ENCODE measurements at regions not wholly inside any gene's neighbourhood (a gene's known extent, or its start where the extent isn't known, plus 50 kb on each side); places are given as distances from the start of the nearest gene placed in this dataset.

GRCh38 chr10:33038672-33039071 is 80.6 kb upstream of the ITGB1 start:
- no peak overlapping the region for H3K23ac ChIP-seq (ENCODE audit: low read length)

GRCh38 chr10:33037726-33038125 is 79.7 kb upstream of the ITGB1 start:
- H3K4me2 ChIP-seq (ENCODE audit: low read length) = no peak overlapping the region
- no CpG with 5 or more reads among the region's 8 CpGs for WGBS (ENCODE audit: extremely low coverage, insufficient coverage, low lambda C conversion rate)
- DNase-seq = no peak
- no peak overlapping the region for H4K8ac ChIP-seq (ENCODE audit: low read depth, low read length)
- H3K56ac ChIP-seq (ENCODE audit: low read length) = no peak overlapping the region
- H4K5ac ChIP-seq (ENCODE audit: low read length) = no peak overlapping the region
- H2AK5ac ChIP-seq (ENCODE audit: low read length) = no peak overlapping the region
- H3K9ac ChIP-seq (ENCODE audit: low read length) = no peak overlapping the region
- no peak overlapping the region for H3K18ac ChIP-seq (ENCODE audit: low read length)
- peaks cover 15% of the 10 kb centered on the region for H3K4me1 ChIP-seq (ENCODE audit: control insufficient read depth, low read depth, low read length)
- no peak overlapping the region for H3K23ac ChIP-seq (ENCODE audit: low read length)
- no peak overlapping the region for H2BK15ac ChIP-seq (replicated peaks; ENCODE audit: low read depth)
- H2BK5ac ChIP-seq (ENCODE audit: low read length) = no peak overlapping the region
- no peak overlapping the region for H3K27ac ChIP-seq (ENCODE audit: low read depth, low read length)
- no peak overlapping the region for H2BK120ac ChIP-seq (ENCODE audit: low read depth, low read length)
- no peaks in the 10 kb centered on the region for H3K79me1 ChIP-seq (ENCODE audit: low read length)
- no peak overlapping the region for H3K4me3 ChIP-seq (ENCODE audit: low read length)
- H3K36me3 ChIP-seq (ENCODE audit: control insufficient read depth, insufficient read depth, low read length) = no peaks in the 10 kb centered on the region
- H3K4ac ChIP-seq (ENCODE audit: low read depth, low read length) = no peak overlapping the region
- H3K27me3 ChIP-seq (ENCODE audit: insufficient read depth, low read length, poor library complexity) = no peaks in the 10 kb centered on the region
- no peaks in the 10 kb centered on the region for H3K79me2 ChIP-seq (ENCODE audit: control insufficient read depth, insufficient read depth, low read length)

More at GRCh38 chr10:33038672-33039071, 80.6 kb upstream of the ITGB1 start:
- H3K9ac ChIP-seq (ENCODE audit: low read length) = no peak overlapping the region
- no peak overlapping the region for H3K4ac ChIP-seq (ENCODE audit: low read depth, low read length)
- H3K4me1 ChIP-seq (ENCODE audit: control insufficient read depth, low read depth, low read length) = peaks cover 15% of the 10 kb centered on the region
- H2BK120ac ChIP-seq (ENCODE audit: low read depth, low read length) = no peak overlapping the region
- H3K4me2 ChIP-seq (ENCODE audit: low read length) = no peak overlapping the region
- H3K4me3 ChIP-seq (ENCODE audit: low read length) = no peak overlapping the region
- no peak overlapping the region for H4K5ac ChIP-seq (ENCODE audit: low read length)
- no peaks in the 10 kb centered on the region for H3K27me3 ChIP-seq (ENCODE audit: insufficient read depth, low read length, poor library complexity)
- no peak overlapping the region for H3K56ac ChIP-seq (ENCODE audit: low read length)
- no peaks in the 10 kb centered on the region for H3K79me2 ChIP-seq (ENCODE audit: control insufficient read depth, insufficient read depth, low read length)
- H2BK15ac ChIP-seq (replicated peaks; ENCODE audit: low read depth) = no peak overlapping the region
- WGBS (ENCODE audit: extremely low coverage, insufficient coverage, low lambda C conversion rate) = no CpG with 5 or more reads among the region's 7 CpGs
- H3K18ac ChIP-seq (ENCODE audit: low read length) = no peak overlapping the region
- DNase-seq = no peak
- H3K79me1 ChIP-seq (ENCODE audit: low read length) = no peaks in the 10 kb centered on the region
- H2AK5ac ChIP-seq (ENCODE audit: low read length) = no peak overlapping the region
- no peak overlapping the region for H3K27ac ChIP-seq (ENCODE audit: low read depth, low read length)
- no peak overlapping the region for H4K8ac ChIP-seq (ENCODE audit: low read depth, low read length)
- H3K36me3 ChIP-seq (ENCODE audit: control insufficient read depth, insufficient read depth, low read length) = no peaks in the 10 kb centered on the region
- H2BK5ac ChIP-seq (ENCODE audit: low read length) = no peak overlapping the region

DNA sequence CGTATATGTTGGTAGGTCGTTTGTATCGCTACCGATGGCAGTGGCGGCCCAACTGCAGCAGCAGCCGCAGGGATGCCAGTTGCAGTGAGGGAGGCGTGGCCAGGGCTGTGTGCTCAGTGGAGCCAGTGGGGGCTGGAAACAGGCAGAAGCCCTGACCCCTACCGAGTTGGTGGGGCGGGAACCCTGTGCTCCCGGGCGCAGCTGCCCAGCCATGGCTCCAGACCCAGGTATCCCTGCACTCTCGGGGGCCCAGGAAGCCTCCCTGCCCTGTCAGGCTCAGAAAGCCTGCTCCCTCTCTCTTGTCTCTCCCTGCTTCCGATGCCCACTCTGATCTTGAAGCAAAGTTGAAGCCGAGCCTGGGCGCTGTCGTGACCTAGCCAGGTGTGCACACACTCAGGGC is 78.6 kb upstream of the ITGB1 start:
- Histone ChIP-seq H3K23ac (ENCODE audit: low read length) (no peak overlapping the region), H3K18ac (ENCODE audit: low read length) (no peak overlapping the region), H3K79me1 (ENCODE audit: low read length) (no peaks in the 10 kb centered on the region), H3K27ac (ENCODE audit: low read depth, low read length) (no peak overlapping the region), H3K79me2 (ENCODE audit: control insufficient read depth, insufficient read depth, low read length) (no peaks in the 10 kb centered on the region), H2BK120ac (ENCODE audit: low read depth, low read length) (no peak overlapping the region), H2BK15ac (replicated peaks; ENCODE audit: low read depth) (no peak overlapping the region), H4K5ac (ENCODE audit: low read length) (no peak overlapping the region), H3K36me3 (ENCODE audit: control insufficient read depth, insufficient read depth, low read length) (no peaks in the 10 kb centered on the region), H3K4ac (ENCODE audit: low read depth, low read length) (no peak overlapping the region), H3K9ac (ENCODE audit: low read length) (no peak overlapping the region), H3K27me3 (ENCODE audit: insufficient read depth, low read length, poor library complexity) (no peaks in the 10 kb centered on the region), H3K56ac (ENCODE audit: low read length) (no peak overlapping the region), H3K4me3 (ENCODE audit: low read length) (no peak overlapping the region), H2AK5ac (ENCODE audit: low read length) (no peak overlapping the region), H3K4me2 (ENCODE audit: low read length) (no peak overlapping the region), H2BK5ac (ENCODE audit: low read length) (no peak overlapping the region), H3K4me1 (ENCODE audit: control insufficient read depth, low read depth, low read length) (peaks cover 9% of the 10 kb centered on the region), H4K8ac (ENCODE audit: low read depth, low read length) (no peak overlapping the region)
- no CpG with 5 or more reads among the region's 16 CpGs for whole genome bisulfite sequencing (ENCODE audit: extremely low coverage, insufficient coverage, low lambda C conversion rate)
- DNase-seq = no peak

- Histone ChIP-seq H3K27ac (ENCODE audit: low read depth, low read length) (no peak overlapping the region), H3K18ac (ENCODE audit: low read length) (no peak overlapping the region)
Measured at GRCh38 chr10:33035411-33035810, 77.4 kb upstream of the ITGB1 start.

DNA sequence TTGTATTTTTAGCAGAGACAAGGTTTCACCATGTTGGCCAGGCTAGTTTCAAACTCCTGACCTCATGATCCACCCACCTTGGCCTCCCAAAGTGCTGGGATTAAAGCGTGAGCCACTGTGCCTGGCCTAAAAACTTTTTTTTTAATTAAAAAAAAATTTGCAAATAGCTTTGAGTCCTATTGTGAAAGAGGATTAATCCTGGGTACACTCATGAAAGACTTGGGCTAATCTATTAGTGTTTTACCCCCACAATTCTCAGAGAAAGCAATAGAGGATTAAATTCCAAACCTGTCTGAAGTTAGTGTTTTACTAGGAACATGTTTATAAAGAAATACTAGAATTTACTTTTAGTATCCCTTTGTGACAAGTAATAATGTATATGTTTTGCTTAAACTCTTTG is 76.9 kb upstream of the ITGB1 start:
- Histone ChIP-seq H4K8ac (ENCODE audit: low read depth, low read length) (no peak overlapping the region), H3K36me3 (ENCODE audit: control insufficient read depth, insufficient read depth, low read length) (no peaks in the 10 kb centered on the region), H3K27ac (ENCODE audit: low read depth, low read length) (no peak overlapping the region)

More at GRCh38 chr10:33035411-33035810, 77.4 kb upstream of the ITGB1 start:
- Histone ChIP-seq H2BK120ac (ENCODE audit: low read depth, low read length) (no peak overlapping the region), H4K5ac (ENCODE audit: low read length) (no peak overlapping the region), H3K56ac (ENCODE audit: low read length) (no peak overlapping the region), H2BK15ac (replicated peaks; ENCODE audit: low read depth) (no peak overlapping the region), H3K4me3 (ENCODE audit: low read length) (no peak overlapping the region), H3K23ac (ENCODE audit: low read length) (no peak overlapping the region), H3K36me3 (ENCODE audit: control insufficient read depth, insufficient read depth, low read length) (no peaks in the 10 kb centered on the region), H3K4me2 (ENCODE audit: low read length) (no peak overlapping the region), H3K79me2 (ENCODE audit: control insufficient read depth, insufficient read depth, low read length) (no peaks in the 10 kb centered on the region), H2AK5ac (ENCODE audit: low read length) (no peak overlapping the region), H3K27me3 (ENCODE audit: insufficient read depth, low read length, poor library complexity) (no peaks in the 10 kb centered on the region), H3K79me1 (ENCODE audit: low read length) (no peaks in the 10 kb centered on the region), H3K4me1 (ENCODE audit: control insufficient read depth, low read depth, low read length) (no peaks in the 10 kb centered on the region), H3K9ac (ENCODE audit: low read length) (no peak overlapping the region), H4K8ac (ENCODE audit: low read depth, low read length) (no peak overlapping the region), H3K4ac (ENCODE audit: low read depth, low read length) (no peak overlapping the region), H2BK5ac (ENCODE audit: low read length) (no peak overlapping the region)
- no CpG with 5 or more reads among the region's 3 CpGs for WGBS (ENCODE audit: extremely low coverage, insufficient coverage, low lambda C conversion rate)
- DNase-seq = no peak

DNA sequence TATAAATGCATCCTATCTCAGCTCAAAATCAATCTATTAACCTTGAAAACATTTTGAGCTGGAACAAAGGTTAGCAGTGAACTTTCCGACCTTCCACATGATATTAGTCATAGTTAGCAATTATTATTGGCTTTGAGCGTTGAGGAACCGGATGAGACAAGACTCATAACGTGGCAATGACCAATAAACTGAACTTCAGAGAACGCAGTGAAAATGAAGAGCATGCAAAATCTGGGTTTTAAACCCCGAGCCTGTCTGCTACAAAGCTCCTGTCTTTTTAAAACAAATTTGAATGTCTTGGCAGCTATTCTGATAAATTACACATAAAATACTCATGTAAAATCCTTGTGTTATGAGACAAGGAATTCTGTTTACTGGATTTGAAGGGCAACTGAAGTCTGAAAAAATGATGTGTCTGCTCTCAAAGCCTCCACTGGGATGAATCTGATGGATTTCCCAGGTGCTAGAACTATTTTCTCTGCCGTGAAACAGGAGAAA is 74.7 kb upstream of the ITGB1 start:
- Histone ChIP-seq H3K4me3 (ENCODE audit: low read length) (no peak overlapping the region), H4K5ac (ENCODE audit: low read length) (no peak overlapping the region), H3K79me1 (ENCODE audit: low read length) (no peaks in the 10 kb centered on the region), H4K8ac (ENCODE audit: low read depth, low read length) (no peak overlapping the region), H3K4me2 (ENCODE audit: low read length) (no peak overlapping the region), H2AK5ac (ENCODE audit: low read length) (no peak overlapping the region), H2BK15ac (replicated peaks; ENCODE audit: low read depth) (no peak overlapping the region), H3K27ac (ENCODE audit: low read depth, low read length) (no peak overlapping the region), H3K9ac (ENCODE audit: low read length) (no peak overlapping the region), H3K4me1 (ENCODE audit: control insufficient read depth, low read depth, low read length) (no peaks in the 10 kb centered on the region), H3K36me3 (ENCODE audit: control insufficient read depth, insufficient read depth, low read length) (no peaks in the 10 kb centered on the region), H3K18ac (ENCODE audit: low read length) (no peak overlapping the region), H3K23ac (ENCODE audit: low read length) (no peak overlapping the region), H2BK120ac (ENCODE audit: low read depth, low read length) (no peak overlapping the region), H3K27me3 (ENCODE audit: insufficient read depth, low read length, poor library complexity) (no peaks in the 10 kb centered on the region), H3K79me2 (ENCODE audit: control insufficient read depth, insufficient read depth, low read length) (no peaks in the 10 kb centered on the region), H3K56ac (ENCODE audit: low read length) (no peak overlapping the region), H2BK5ac (ENCODE audit: low read length) (no peak overlapping the region), H3K4ac (ENCODE audit: low read depth, low read length) (no peak overlapping the region)
- WGBS (ENCODE audit: extremely low coverage, insufficient coverage, low lambda C conversion rate) = no CpG with 5 or more reads among the region's 7 CpGs
- no peak for DNase-seq

More for the DNA sequence above, 76.9 kb upstream of the ITGB1 start:
- H2BK15ac ChIP-seq (replicated peaks; ENCODE audit: low read depth) = no peak overlapping the region
- H3K4me1 ChIP-seq (ENCODE audit: control insufficient read depth, low read depth, low read length) = no peaks in the 10 kb centered on the region
- DNase-seq = no peak
- H3K18ac ChIP-seq (ENCODE audit: low read length) = no peak overlapping the region
- no peak overlapping the region for H3K4me3 ChIP-seq (ENCODE audit: low read length)
- WGBS (ENCODE audit: extremely low coverage, insufficient coverage, low lambda C conversion rate) = no CpG with 5 or more reads among the region's 1 CpG
- H3K23ac ChIP-seq (ENCODE audit: low read length) = no peak overlapping the region
- H3K27me3 ChIP-seq (ENCODE audit: insufficient read depth, low read length, poor library complexity) = no peaks in the 10 kb centered on the region
- no peak overlapping the region for H2AK5ac ChIP-seq (ENCODE audit: low read length)
- H3K9ac ChIP-seq (ENCODE audit: low read length) = no peak overlapping the region
- no peaks in the 10 kb centered on the region for H3K79me2 ChIP-seq (ENCODE audit: control insufficient read depth, insufficient read depth, low read length)
- H3K4me2 ChIP-seq (ENCODE audit: low read length) = no peak overlapping the region
- H2BK5ac ChIP-seq (ENCODE audit: low read length) = no peak overlapping the region
- no peaks in the 10 kb centered on the region for H3K79me1 ChIP-seq (ENCODE audit: low read length)
- no peak overlapping the region for H3K4ac ChIP-seq (ENCODE audit: low read depth, low read length)
- no peak overlapping the region for H2BK120ac ChIP-seq (ENCODE audit: low read depth, low read length)
- no peak overlapping the region for H3K56ac ChIP-seq (ENCODE audit: low read length)
- no peak overlapping the region for H4K5ac ChIP-seq (ENCODE audit: low read length)
